Stimulated activated CD4-positive, alpha-beta T cell treated with anti-CD3 and anti-CD28 coated beads, Interleukin-12 subunit alpha, Interleukin-12 subunit beta, amount 100 ng/mL, for 24 hours (primary cell): ENCODE measurements at regions not wholly inside any gene's neighbourhood (a gene's known extent, or its start where the extent isn't known, plus 50 kb on each side); places are given as distances from the start of the nearest gene placed in this dataset.
"Not testable (repeated sequence)": the region's sequence is repeated elsewhere in the genome, so short reads cannot be mapped to it uniquely, and the experiment has no call there.

Source experiments
- DNase-seq, 2 experiments: peaks; one replicate each; pipeline ENCODE4 v3.0.0-alpha.2; 2020; ENCODE audit warnings: low read depth in 2 of 2

GRCh38 chr11:71721840-71722239 lies 111.2 kb upstream of the DEFB108B start:
- not testable (repeated sequence) for DNase-seq

- DNase-seq: not testable (repeated sequence)
Observed at GRCh38 chr11:71723991-71724390, 109.0 kb upstream of the DEFB108B start.

GRCh38 chr11:71730748-71731147 lies 102.3 kb upstream of the DEFB108B start:
- DNase-seq: not testable (repeated sequence)

GRCh38 chr11:71734368-71734767 lies 98.6 kb upstream of the DEFB108B start:
- DNase-seq: peak in 1 of 2 experiments; percentile 11

GRCh38 chr11:71738317-71738716 lies 94.7 kb upstream of the DEFB108B start:
- DNase-seq: not testable (repeated sequence)

- not testable (repeated sequence) for DNase-seq
Observed at GRCh38 chr11:71743385-71743784, 89.6 kb upstream of the DEFB108B start.

- DNase-seq: not testable (repeated sequence)
Observed at GRCh38 chr11:71745656-71746055, 87.3 kb upstream of the DEFB108B start.

GRCh38 chr11:71746263-71746662 lies 86.7 kb upstream of the DEFB108B start:
- not testable (repeated sequence) for DNase-seq

GRCh38 chr11:71748965-71749620 lies 83.9 kb upstream of the DEFB108B start:
- DNase-seq: not testable (repeated sequence)

GRCh38 chr11:71750908-71751307 lies 82.1 kb upstream of the DEFB108B start:
- DNase-seq: not testable (repeated sequence)

- not testable (repeated sequence) for DNase-seq
Observed at GRCh38 chr11:71764695-71765491, 68.1 kb upstream of the DEFB108B start.

GRCh38 chr11:71767016-71767415 lies 66.0 kb upstream of the DEFB108B start:
- not testable (repeated sequence) for DNase-seq

GRCh38 chr11:71772193-71772592 lies 60.8 kb upstream of the DEFB108B start:
- not testable (repeated sequence) for DNase-seq

GRCh38 chr11:71774603-71775222 lies 58.3 kb upstream of the DEFB108B start:
- no peak for DNase-seq

GRCh38 chr11:71780116-71780515 lies 52.9 kb upstream of the DEFB108B start:
- not testable (repeated sequence) for DNase-seq

GRCh38 chr11:71780771-71781170 lies 52.2 kb upstream of the DEFB108B start:
- not testable (repeated sequence) for DNase-seq

- not testable (repeated sequence) for DNase-seq
Observed at GRCh38 chr11:71781491-71781890, 51.5 kb upstream of the DEFB108B start.

- not testable (repeated sequence) for DNase-seq
Observed at GRCh38 chr11:71782229-71782861, 50.7 kb upstream of the DEFB108B start.

- not testable (repeated sequence) for DNase-seq
Observed at GRCh38 chr11:71783191-71783590, 49.8 kb upstream of the DEFB108B start.
